SH-SY5Y (cell line): ENCODE measurements at regions not wholly inside any gene's neighbourhood (a gene's known extent, or its start where the extent isn't known, plus 50 kb on each side); places are given as distances from the start of the nearest gene placed in this dataset.

Experiments
- GATA2 ChIP-seq: IDR thresholded peaks from 2 replicates; pipeline ENCODE4 v1.6.1; 2011; ENCODE audit warnings: mild to moderate bottlenecking, low read depth, low read length
- GATA3 ChIP-seq: IDR thresholded peaks from 2 replicates; pipeline ENCODE4 v1.6.1; 2011; ENCODE audit warnings: low read depth, mild to moderate bottlenecking, low read length, moderate library complexity

DNA sequence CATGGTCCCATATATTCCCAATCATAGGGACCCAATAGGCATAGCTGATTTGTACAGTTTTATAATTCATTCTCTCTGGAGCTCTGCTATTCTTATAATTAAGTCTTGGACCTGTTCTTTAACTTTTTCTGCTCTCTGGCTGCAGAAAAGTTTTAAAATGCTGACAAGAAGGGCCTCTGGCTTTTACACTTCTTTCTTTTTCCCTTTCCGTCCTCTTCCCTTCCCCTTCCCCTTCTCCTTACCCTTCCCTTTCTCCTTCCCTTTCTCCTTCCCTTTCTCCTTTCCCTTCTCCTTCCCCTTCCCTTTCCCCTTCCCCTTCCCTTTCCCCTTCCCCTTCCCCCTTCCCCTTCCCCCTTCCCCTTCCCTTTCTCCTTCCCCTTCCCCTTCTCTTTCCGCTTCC is 101.3 kb upstream of the TPK1 start:
- TF ChIP-seq GATA2 (no peak), GATA3 (no peak)

DNA sequence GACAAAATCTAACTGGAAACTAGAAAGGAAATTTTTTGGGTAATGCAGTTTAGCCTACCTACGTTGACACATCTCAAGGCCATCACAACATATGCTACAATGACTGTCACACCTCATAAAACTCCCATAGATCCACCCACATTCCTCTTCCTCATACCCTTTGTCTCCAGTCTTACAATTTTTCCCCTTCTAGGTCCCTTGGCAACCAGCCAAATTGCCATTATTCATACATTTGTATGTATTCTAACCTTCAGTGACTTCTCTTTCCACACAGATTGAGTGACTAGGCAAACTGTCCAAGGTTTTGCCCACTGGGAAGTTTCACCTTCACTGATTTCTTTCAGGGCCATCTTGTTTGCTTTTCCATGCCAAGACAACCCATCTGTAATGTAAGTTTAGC is 100.5 kb upstream of the TPK1 start:
- no peak for TF ChIP-seq GATA2
- TF ChIP-seq GATA3: no peak

- TF ChIP-seq GATA2 (no peak), GATA3 (no peak)
Observed at GRCh38 chr7:144910411-144910810, 74.6 kb upstream of the TPK1 start.

- TF ChIP-seq GATA3 (no peak), GATA2 (no peak)
Observed at GRCh38 chr7:144908943-144909556, 73.2 kb upstream of the TPK1 start.

- TF ChIP-seq GATA3 (no peak), GATA2 (no peak)
Observed at GRCh38 chr7:144908324-144908723, 72.5 kb upstream of the TPK1 start.

GRCh38 chr7:144907577-144907976 is 71.7 kb upstream of the TPK1 start:
- TF ChIP-seq GATA3 (no peak), GATA2 (no peak)

GRCh38 chr7:144903201-144903600 is 67.3 kb upstream of the TPK1 start:
- TF ChIP-seq GATA3 (no peak), GATA2 (no peak)

DNA sequence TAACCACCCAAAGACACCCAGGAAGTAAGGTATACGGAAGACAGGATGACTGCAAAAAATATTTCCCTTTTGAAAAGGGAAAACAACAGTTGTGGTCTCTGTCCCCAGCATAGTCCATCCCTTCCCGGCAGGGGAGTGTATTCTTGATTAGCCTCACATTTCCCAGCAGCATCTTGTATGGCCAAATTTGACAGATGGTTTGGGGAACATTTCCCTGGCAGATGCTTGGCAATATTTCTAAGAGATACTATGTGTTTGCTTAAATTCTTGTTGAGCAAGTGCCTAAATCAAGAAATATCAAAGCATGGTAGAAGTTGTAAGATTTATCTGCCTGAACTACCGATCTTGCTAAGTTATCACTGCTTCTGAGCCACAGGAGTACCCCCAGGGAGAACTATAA is 56.9 kb upstream of the TPK1 start:
- no peak for TF ChIP-seq GATA2
